ENCODE measurements at regions not wholly inside any gene's neighbourhood (a gene's known extent, or its start where the extent isn't known, plus 50 kb on each side); places are given as distances from the start of the nearest gene placed in this dataset.

DNA sequence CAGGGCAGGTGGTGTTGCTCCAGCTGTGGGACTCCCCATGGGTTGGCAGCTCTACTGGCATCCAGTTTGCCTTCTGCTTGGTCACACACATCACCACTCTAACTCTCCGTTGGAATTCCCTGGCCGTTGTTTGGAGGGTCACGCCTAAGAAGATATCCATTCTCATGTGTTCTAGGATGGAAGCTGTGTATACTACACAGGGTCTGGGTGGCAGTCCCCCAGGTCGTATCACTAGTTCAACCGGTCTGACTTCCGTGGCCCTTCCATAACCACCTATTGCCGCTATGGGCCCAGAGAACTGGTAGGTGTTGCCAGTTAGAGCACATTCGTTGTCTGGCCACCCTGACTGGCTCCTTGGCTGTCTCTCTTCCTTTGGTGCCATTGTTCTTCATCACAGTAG, 456.3 kb downstream of the TMEM121 start:
- TF ChIP-seq TEAD4 (IDR thresholded peaks at IDR 0.05) (no peak), CREB1 (IDR thresholded peaks at IDR 0.05; ENCODE audit: low read depth) (no peak), YY1 (IDR thresholded peaks at IDR 0.05; ENCODE audit: low read depth) (no peak), CEBPB (IDR thresholded peaks at IDR 0.05) (no peak), NFIC (IDR thresholded peaks at IDR 0.05) (no peak), MAX (IDR thresholded peaks at IDR 0.05) (no peak), RAD21 (IDR thresholded peaks at IDR 0.05; ENCODE audit: low read depth) (no peak), TCF12 (IDR thresholded peaks at IDR 0.05; ENCODE audit: low read depth) (no peak), ZBTB7A (IDR thresholded peaks at IDR 0.05; ENCODE audit: low read depth) (no peak), EGR1 (IDR thresholded peaks at IDR 0.05) (no peak), EP300 (IDR thresholded peaks at IDR 0.05; ENCODE audit: borderline replicate concordance) (no peak), REST (IDR thresholded peaks at IDR 0.05; ENCODE audit: low read depth) (no peak), TAF1 (IDR thresholded peaks at IDR 0.05; ENCODE audit: low read depth) (no peak), FOXM1 (IDR thresholded peaks at IDR 0.05; ENCODE audit: borderline replicate concordance, low read depth) (no peak)
- TF ChIP-seq, protein P1, sequence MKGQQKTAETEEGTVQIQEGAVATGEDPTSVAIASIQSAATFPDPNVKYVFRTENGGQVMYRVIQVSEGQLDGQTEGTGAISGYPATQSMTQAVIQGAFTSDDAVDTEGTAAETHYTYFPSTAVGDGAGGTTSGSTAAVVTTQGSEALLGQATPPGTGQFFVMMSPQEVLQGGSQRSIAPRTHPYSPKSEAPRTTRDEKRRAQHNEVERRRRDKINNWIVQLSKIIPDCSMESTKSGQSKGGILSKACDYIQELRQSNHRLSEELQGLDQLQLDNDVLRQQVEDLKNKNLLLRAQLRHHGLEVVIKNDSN (IDR thresholded peaks at IDR 0.05) = no peak

GRCh38 chr14:105986894-105987284, 460.5 kb downstream of the TMEM121 start:
- TF ChIP-seq EGR1 (IDR thresholded peaks at IDR 0.05) (no peak), FOXM1 (IDR thresholded peaks at IDR 0.05; ENCODE audit: borderline replicate concordance, low read depth) (no peak), TEAD4 (IDR thresholded peaks at IDR 0.05) (no peak)

DNA sequence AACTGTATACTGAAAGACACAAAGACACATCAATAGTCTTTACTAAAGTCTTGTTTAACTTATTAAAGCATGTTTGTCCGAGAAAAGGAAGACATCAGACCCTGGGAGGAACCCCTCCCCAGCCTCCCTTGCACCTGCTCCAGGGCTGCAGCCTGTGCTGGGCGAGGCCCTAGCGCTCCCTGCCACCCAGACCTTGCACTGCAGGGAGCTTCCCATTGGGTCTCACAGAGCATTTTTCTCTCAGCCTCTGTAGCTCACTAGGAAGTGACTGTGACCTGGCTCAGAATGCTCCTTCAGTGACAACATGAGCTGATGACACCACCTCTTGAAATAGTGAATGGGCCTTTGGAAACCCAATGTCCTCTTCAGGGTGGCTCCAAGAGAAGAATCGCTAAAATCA, 461.2 kb downstream of the TMEM121 start:
- TF ChIP-seq TEAD4 (IDR thresholded peaks at IDR 0.05) (no peak), EP300 (IDR thresholded peaks at IDR 0.05; ENCODE audit: borderline replicate concordance) (no peak), ZBTB7A (IDR thresholded peaks at IDR 0.05; ENCODE audit: low read depth) (no peak), EGR1 (IDR thresholded peaks at IDR 0.05) (no peak), MAX (IDR thresholded peaks at IDR 0.05) (no peak), FOXM1 (IDR thresholded peaks at IDR 0.05; ENCODE audit: borderline replicate concordance, low read depth) (no peak), REST (IDR thresholded peaks at IDR 0.05; ENCODE audit: low read depth) (no peak), NFIC (IDR thresholded peaks at IDR 0.05) (no peak), YY1 (IDR thresholded peaks at IDR 0.05; ENCODE audit: low read depth) (no peak), RAD21 (IDR thresholded peaks at IDR 0.05; ENCODE audit: low read depth) (no peak), CEBPB (IDR thresholded peaks at IDR 0.05) (no peak), CREB1 (IDR thresholded peaks at IDR 0.05; ENCODE audit: low read depth) (no peak), TAF1 (IDR thresholded peaks at IDR 0.05; ENCODE audit: low read depth) (no peak)
- TF ChIP-seq, protein P1 (IDR thresholded peaks at IDR 0.05) = no peak

DNA sequence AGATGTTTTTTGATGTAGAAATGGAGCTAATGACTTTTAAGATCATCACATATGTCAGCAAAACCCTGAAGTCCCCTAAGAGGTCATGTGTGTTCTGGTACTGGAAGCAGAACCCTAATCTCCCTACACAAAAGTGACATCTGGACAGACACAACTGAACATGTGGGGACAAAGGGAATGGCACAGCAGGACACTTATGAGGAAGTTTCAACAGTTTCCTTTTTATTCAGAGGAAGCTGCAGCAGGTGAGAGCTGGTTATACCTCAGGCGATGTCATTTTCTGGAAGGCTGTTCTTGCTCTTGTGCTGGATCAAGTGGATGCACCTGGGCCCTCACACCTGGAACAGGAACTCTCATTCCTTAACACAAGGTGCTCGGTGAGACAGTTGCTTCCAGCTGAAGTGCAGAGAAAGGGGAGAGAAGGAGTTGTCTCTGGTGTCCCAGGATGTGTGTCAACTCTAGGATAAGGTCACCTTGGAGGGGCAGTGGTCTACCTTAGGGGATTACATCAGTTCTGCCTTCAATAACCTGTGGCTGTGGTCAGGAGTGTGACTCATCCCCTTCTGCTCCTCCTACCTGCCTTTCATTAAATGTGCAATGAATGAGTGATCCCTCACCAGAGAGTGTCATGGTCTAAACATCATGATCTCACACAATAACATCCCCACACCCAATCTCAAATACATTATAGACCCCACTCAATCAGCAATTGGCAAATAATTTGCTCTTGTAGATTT, 463.4 kb downstream of the TMEM121 start:
- TF ChIP-seq TCF12 (IDR thresholded peaks at IDR 0.05; ENCODE audit: low read depth) = no peak
- no peak for TF ChIP-seq RAD21 (IDR thresholded peaks at IDR 0.05; ENCODE audit: low read depth)

DNA sequence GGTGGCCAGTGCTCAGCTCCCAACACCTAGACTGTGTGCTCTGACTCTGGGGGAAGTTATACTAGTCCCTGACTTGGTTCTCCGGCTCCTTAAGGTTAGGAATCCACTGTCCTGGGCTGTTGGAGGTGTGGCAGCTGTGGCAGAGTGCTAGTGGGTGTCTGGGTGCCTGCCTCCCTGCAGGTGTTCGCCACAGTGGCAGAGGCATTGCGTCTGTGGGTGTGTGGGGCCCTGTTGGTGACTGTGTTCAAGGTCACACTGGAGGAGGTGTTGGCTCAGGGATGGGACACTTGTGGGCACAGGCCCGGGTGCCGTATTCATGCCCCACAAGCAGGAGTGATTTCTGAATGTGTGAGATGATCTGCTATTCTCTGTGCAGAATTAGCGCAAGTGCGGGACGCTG, 467.4 kb downstream of the TMEM121 start:
- TF ChIP-seq TAF1 (IDR thresholded peaks at IDR 0.05; ENCODE audit: low read depth) (no peak), YY1 (IDR thresholded peaks at IDR 0.05; ENCODE audit: low read depth) (no peak), FOXM1 (IDR thresholded peaks at IDR 0.05; ENCODE audit: borderline replicate concordance, low read depth) (no peak), EP300 (IDR thresholded peaks at IDR 0.05; ENCODE audit: borderline replicate concordance) (no peak)

DNA sequence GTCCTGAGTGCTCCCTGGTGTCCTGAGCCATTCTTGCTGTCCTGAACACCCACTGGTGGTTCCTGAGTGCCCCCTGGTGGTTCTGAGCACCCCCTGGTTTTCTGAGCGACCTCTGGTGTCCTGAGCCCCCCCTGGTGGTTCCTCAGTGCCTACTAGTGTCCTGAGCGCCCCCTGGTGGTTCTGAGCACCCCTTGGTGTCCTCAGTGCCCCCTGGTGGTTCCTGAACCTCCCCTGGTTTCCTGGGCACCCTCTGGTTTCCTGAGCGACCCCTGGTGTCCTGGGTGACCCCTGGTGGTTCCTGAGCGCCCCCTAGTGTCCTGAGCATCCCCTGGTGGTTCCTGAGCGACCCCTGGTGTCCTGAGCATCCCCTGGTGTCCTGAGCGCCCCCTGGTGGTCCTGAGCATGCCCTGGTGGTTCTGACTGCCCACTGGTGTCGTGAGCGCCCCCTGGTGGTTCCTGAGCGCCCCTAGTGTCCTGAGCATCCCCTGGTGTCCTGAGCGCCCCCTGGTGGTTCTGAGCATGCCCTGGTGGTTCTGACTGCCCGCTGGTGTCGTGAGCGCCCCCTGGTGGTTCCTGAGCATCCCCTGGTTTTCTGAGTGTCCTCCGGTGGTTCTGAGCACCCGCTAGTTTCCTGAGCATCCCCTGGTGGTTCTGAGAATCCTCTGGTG, 473.1 kb downstream of the TMEM121 start:
- TF ChIP-seq MAX (IDR thresholded peaks at IDR 0.05) = no peak
- TF ChIP-seq FOXM1 (IDR thresholded peaks at IDR 0.05; ENCODE audit: borderline replicate concordance, low read depth) = no peak
- no peak for TF ChIP-seq CEBPB (IDR thresholded peaks at IDR 0.05)
- no peak for TF ChIP-seq EGR1 (IDR thresholded peaks at IDR 0.05)
- no peak for TF ChIP-seq EP300 (IDR thresholded peaks at IDR 0.05; ENCODE audit: borderline replicate concordance)
- TF ChIP-seq ZBTB7A (IDR thresholded peaks at IDR 0.05; ENCODE audit: low read depth) = no peak
- TF ChIP-seq, protein P1 (IDR thresholded peaks at IDR 0.05) = no peak
- no peak for TF ChIP-seq TCF12 (IDR thresholded peaks at IDR 0.05; ENCODE audit: low read depth)
- TF ChIP-seq YY1 (IDR thresholded peaks at IDR 0.05; ENCODE audit: low read depth) = no peak
- TF ChIP-seq TAF1 (IDR thresholded peaks at IDR 0.05; ENCODE audit: low read depth) = no peak
- TF ChIP-seq CREB1 (IDR thresholded peaks at IDR 0.05; ENCODE audit: low read depth) = no peak
- no peak for TF ChIP-seq REST (IDR thresholded peaks at IDR 0.05; ENCODE audit: low read depth)
- no peak for TF ChIP-seq RAD21 (IDR thresholded peaks at IDR 0.05; ENCODE audit: low read depth)
- TF ChIP-seq TEAD4 (IDR thresholded peaks at IDR 0.05) = no peak
- no peak for TF ChIP-seq NFIC (IDR thresholded peaks at IDR 0.05)
